ENCODE measurements at regions not wholly inside any gene's neighbourhood (a gene's known extent, or its start where the extent isn't known, plus 50 kb on each side); places are given as distances from the start of the nearest gene placed in this dataset.

- H3K9me3 Mint-ChIP-seq (ENCODE audit: low read depth): no peaks in the 10 kb centered on the region
- H3K27ac Mint-ChIP-seq (ENCODE audit: unreplicated experiment): peak overlapping the region; percentile 23
- TF ChIP-seq, protein P1, sequence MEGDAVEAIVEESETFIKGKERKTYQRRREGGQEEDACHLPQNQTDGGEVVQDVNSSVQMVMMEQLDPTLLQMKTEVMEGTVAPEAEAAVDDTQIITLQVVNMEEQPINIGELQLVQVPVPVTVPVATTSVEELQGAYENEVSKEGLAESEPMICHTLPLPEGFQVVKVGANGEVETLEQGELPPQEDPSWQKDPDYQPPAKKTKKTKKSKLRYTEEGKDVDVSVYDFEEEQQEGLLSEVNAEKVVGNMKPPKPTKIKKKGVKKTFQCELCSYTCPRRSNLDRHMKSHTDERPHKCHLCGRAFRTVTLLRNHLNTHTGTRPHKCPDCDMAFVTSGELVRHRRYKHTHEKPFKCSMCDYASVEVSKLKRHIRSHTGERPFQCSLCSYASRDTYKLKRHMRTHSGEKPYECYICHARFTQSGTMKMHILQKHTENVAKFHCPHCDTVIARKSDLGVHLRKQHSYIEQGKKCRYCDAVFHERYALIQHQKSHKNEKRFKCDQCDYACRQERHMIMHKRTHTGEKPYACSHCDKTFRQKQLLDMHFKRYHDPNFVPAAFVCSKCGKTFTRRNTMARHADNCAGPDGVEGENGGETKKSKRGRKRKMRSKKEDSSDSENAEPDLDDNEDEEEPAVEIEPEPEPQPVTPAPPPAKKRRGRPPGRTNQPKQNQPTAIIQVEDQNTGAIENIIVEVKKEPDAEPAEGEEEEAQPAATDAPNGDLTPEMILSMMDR (IDR thresholded peaks at IDR 0.05): no peak
- no peak overlapping the region for H3K4me3 Mint-ChIP-seq (ENCODE audit: unreplicated experiment)
- H3K27me3 Mint-ChIP-seq (ENCODE audit: low read depth): no peaks in the 10 kb centered on the region
- peaks cover 56% of the 10 kb centered on the region for H3K4me1 Mint-ChIP-seq (ENCODE audit: low read depth)
- DNase-seq (ENCODE audit: low spot score): peak; percentile 57
- no peaks in the 10 kb centered on the region for H3K36me3 Mint-ChIP-seq (ENCODE audit: low read depth)
Observed at GRCh38 chr20:57807401-57808263, 97.8 kb upstream of the PMEPA1 start.

GRCh38 chr20:57806975-57807374 lies 97.2 kb upstream of the PMEPA1 start:
- Mint-ChIP-seq H3K9me3 (ENCODE audit: low read depth) (no peaks in the 10 kb centered on the region), H3K4me3 (ENCODE audit: unreplicated experiment) (no peak overlapping the region), H3K36me3 (ENCODE audit: low read depth) (no peaks in the 10 kb centered on the region), H3K4me1 (ENCODE audit: low read depth) (peaks cover 52% of the 10 kb centered on the region), H3K27me3 (ENCODE audit: low read depth) (no peaks in the 10 kb centered on the region), H3K27ac (ENCODE audit: unreplicated experiment) (no peak overlapping the region)
- DNase-seq (ENCODE audit: low spot score): peak; percentile 49
- TF ChIP-seq, protein P1 (IDR thresholded peaks at IDR 0.05): no peak

DNA sequence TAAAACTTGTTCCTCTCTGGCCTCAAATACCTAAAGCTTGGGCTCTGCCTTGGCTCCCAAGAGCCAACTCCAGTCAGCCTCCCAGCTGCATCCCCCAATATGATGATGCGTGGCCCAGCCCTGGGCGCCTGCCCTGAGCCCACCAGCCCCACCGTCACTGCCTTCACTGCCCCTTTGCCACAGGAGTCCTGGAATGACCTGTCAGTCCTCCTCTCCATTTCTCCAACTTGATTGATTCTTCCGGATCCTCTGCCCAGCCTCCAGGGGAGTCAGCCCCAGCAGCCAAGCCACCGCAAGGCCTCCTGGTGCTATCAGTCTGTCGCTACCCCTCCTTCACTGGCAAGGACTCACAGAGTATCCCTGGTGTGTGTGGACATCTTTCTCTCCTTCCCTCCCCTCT lies 96.7 kb upstream of the PMEPA1 start:
- Mint-ChIP-seq H3K36me3 (ENCODE audit: low read depth) (no peaks in the 10 kb centered on the region), H3K4me3 (ENCODE audit: unreplicated experiment) (no peak overlapping the region), H3K4me1 (ENCODE audit: low read depth) (peaks cover 49% of the 10 kb centered on the region), H3K27me3 (ENCODE audit: low read depth) (no peaks in the 10 kb centered on the region), H3K27ac (ENCODE audit: unreplicated experiment) (no peak overlapping the region), H3K9me3 (ENCODE audit: low read depth) (no peaks in the 10 kb centered on the region)
- TF ChIP-seq, protein P1 (IDR thresholded peaks at IDR 0.05): no peak
- peak; percentile 51 for DNase-seq (ENCODE audit: low spot score)

DNA sequence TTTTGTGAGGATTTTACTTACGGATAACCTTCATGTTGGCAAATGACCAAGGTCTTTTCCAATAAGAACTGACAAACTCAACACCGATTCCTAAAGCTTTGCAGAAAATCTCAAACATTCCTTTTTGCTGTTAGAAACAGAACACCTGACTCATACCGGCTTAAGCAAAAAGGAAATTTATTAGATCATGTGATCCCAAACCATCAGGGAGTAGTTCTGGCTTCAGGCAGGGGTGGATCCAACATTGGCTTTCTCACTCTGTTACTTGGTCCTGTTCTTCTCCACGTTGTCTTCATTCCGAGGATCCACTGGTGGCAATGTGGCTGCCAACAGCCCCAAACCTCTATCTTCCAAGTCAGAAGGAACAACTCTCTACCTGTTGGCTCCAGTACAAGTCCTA lies 95.9 kb upstream of the PMEPA1 start:
- DNase-seq (ENCODE audit: low spot score): no peak
- H3K4me1 Mint-ChIP-seq (ENCODE audit: low read depth): peaks cover 42% of the 10 kb centered on the region
- no peaks in the 10 kb centered on the region for H3K36me3 Mint-ChIP-seq (ENCODE audit: low read depth)
- H3K27me3 Mint-ChIP-seq (ENCODE audit: low read depth): no peaks in the 10 kb centered on the region
- H3K27ac Mint-ChIP-seq (ENCODE audit: unreplicated experiment): no peak overlapping the region
- no peak overlapping the region for H3K4me3 Mint-ChIP-seq (ENCODE audit: unreplicated experiment)
- H3K9me3 Mint-ChIP-seq (ENCODE audit: low read depth): no peaks in the 10 kb centered on the region
- TF ChIP-seq, protein P1 (IDR thresholded peaks at IDR 0.05): no peak

DNA sequence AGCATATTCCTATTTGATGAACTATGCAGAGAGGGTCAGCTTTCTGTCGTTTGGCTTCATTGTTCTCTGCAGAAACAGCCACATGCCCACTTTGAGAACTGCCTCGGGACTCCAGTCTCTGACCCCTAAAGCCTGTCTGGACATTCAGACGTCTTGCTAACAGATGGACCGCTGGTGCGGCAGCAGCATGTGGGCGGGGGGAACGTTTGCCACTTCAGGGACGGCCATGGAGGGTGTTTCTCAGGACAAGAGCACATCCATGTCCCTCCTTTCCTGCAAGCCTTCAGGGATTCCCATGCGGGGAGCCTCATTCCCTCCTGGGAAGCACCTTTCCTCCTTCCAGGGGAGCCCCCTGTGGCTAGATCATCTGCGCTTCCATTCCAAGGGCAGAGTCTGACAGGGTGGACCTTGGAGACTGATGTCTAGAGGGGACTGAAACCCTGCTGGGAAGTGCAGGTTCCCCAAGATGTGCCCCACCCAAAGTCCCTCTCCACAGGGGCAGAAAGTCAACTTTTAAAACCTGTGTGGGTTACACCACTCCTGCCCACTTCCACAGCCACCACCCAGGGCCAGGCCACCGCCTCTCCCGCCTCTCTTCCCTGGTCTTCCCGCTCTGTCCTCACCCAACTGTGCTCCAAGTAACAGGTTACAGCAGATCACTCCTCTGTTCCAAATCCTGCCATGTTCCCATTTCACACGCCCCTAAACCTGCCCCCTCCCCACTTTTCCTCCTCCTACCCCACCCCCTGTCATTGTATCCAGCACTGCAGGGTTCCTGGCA lies 94.8 kb upstream of the PMEPA1 start:
- Mint-ChIP-seq H3K4me1 (ENCODE audit: low read depth) (peaks cover 32% of the 10 kb centered on the region), H3K27me3 (ENCODE audit: low read depth) (no peaks in the 10 kb centered on the region), H3K27ac (ENCODE audit: unreplicated experiment) (no peak overlapping the region), H3K9me3 (ENCODE audit: low read depth) (no peaks in the 10 kb centered on the region), H3K36me3 (ENCODE audit: low read depth) (no peaks in the 10 kb centered on the region), H3K4me3 (ENCODE audit: unreplicated experiment) (no peak overlapping the region)
- TF ChIP-seq, protein P1 (IDR thresholded peaks at IDR 0.05): no peak
- DNase-seq (ENCODE audit: low spot score): no peak

All from chondrocyte (in vitro differentiated cells).